Adrenal gland (tissue), 9 donors: ENCODE measurements at regions not wholly inside any gene's neighbourhood (a gene's known extent, or its start where the extent isn't known, plus 50 kb on each side); places are given as distances from the start of the nearest gene placed in this dataset.

Experiments
- DNase-seq, 7 donors: peaks; one replicate each; pipeline ENCODE4 v3.0.0-alpha.2; 2019 to 2020
- H3K27ac ChIP-seq, 5 donors: fragments of 200-600 bp; sonication (generic) in 4 of 5; 1 replicate in 3 of 5; 2 replicates in 2 of 5; pipeline versions ENCODE4 v1.5.1 to v1.8.0; 2016 to 2020; ENCODE audit warnings: mild to moderate bottlenecking in 1 of 5
- H3K27me3 ChIP-seq: fragments of 200-600 bp; 2 replicates; pipeline ENCODE4 v1.8.0; 2021
- H3K36me3 ChIP-seq, 2 donors: fragments of 200-600 bp; replicated peaks in 1 of 2; 1 replicate in 1 of 2; 2 replicates in 1 of 2; pipeline versions ENCODE4 v1.5.1 to v1.8.0; 2018 to 2022
- H3K4me1 ChIP-seq, 2 donors: fragments of 200-600 bp; replicated peaks in 1 of 2; 1 replicate in 1 of 2; 2 replicates in 1 of 2; pipeline versions ENCODE4 v1.5.1 to v1.8.0; 2018 to 2021
- H3K4me3 ChIP-seq, 4 donors: fragments of 200-600 bp; sonication (generic) in 3 of 4; one replicate each; pipeline ENCODE4 v1.5.1; 2016 to 2018
- H3K9me3 ChIP-seq, 3 donors: fragments of 200-600 bp; sonication (generic) in 1 of 3; replicated peaks in 1 of 3; 1 replicate in 2 of 3; 2 replicates in 1 of 3; pipeline versions ENCODE4 v1.5.1 to v1.8.0; 2016 to 2021
- POLR2A ChIP-seq, 2 donors: fragments of 450-650 bp; IDR thresholded peaks; one replicate each; pipeline ENCODE4 v1.6.1; 2017; ENCODE audit warnings: antibody characterized with exemption in 2 of 2, mild to moderate bottlenecking in 2 of 2, moderate library complexity in 1 of 2
- WGBS, 4 donors: extraction: QIAGEN DNeasy Blood & Tissue Kit in 2 of 4; methylation state at CpG; one replicate each; pipeline versions ENCODE4 v1.1.5 to v1.1.7; 2013 to 2017; 5-methylcytosine and 5-hydroxymethylcytosine counted together
- intact Hi-C, 2 donors: fragments of 100-400 bp; cut with DNase I; formaldehyde crosslinking; loops; one replicate each; pipeline versions ENCODE4 v1.14.1 to v1.15.0; 2022 to 2023
- TF ChIP-seq, protein P1 (sequence below), 6 experiments: fragments of 450-650 bp in 4 of 6; fragments of 200-600 bp in 2 of 6; sonication (generic) in 1 of 6; IDR thresholded peaks; 1 replicate in 5 of 6; 2 replicates in 1 of 6; pipeline versions ENCODE4 v1.5.1 to v1.8.0; 2016 to 2021; ENCODE audit warnings: antibody characterized with exemption in 6 of 6, mild to moderate bottlenecking in 2 of 6, moderate library complexity in 1 of 6
- donor health status: healthy with polysubstance abuse.
- donor health status: Bipolar disorder and iron deficiency.
- donor health status: DM: yes; HTN: yes; CAD: no.
- donor health status: DM: no; HTN: no; CAD: no.
- donor health status: DM: no; HTN: no; CAD: no.

DNA sequence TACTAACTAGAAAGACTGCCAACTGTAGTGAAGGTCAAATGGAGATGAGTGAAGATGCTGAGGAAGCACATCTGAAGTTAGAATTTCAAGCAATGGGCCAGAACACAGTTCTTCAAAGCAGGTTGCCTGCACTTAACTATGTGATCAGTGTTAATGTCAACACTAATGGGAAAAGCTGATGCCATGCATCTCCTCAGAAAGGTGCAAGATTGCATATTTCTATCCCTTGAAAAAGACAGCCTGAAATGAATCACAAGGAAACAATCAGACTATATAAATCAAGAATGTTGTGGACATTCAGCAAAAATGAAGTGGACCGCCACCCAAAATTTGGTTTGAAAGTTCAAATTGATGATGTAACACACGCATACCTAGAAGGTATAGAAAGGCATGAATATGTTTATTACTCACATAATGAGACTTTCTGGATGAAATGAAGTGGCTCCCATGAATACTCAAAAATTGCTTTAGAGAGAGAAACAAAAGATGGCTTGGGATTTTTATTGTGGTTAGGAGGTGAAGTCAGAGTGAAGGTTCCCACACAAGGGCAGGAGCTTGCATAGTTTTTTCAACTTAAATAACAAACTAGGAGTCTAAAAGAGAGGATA lies 522.4 kb downstream of the KCTD12 start:
- H3K4me1 ChIP-seq = no peaks in the 10 kb centered on the region
- no peak for TF ChIP-seq POLR2A (IDR thresholded peaks at IDR 0.05)
- TF ChIP-seq, protein P1, sequence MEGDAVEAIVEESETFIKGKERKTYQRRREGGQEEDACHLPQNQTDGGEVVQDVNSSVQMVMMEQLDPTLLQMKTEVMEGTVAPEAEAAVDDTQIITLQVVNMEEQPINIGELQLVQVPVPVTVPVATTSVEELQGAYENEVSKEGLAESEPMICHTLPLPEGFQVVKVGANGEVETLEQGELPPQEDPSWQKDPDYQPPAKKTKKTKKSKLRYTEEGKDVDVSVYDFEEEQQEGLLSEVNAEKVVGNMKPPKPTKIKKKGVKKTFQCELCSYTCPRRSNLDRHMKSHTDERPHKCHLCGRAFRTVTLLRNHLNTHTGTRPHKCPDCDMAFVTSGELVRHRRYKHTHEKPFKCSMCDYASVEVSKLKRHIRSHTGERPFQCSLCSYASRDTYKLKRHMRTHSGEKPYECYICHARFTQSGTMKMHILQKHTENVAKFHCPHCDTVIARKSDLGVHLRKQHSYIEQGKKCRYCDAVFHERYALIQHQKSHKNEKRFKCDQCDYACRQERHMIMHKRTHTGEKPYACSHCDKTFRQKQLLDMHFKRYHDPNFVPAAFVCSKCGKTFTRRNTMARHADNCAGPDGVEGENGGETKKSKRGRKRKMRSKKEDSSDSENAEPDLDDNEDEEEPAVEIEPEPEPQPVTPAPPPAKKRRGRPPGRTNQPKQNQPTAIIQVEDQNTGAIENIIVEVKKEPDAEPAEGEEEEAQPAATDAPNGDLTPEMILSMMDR (IDR thresholded peaks at IDR 0.05) = no peak
- no peaks in the 10 kb centered on the region for H3K27me3 ChIP-seq
- no peak overlapping the region for H3K27ac ChIP-seq
- intact Hi-C loops = no loop called here
- WGBS, 4 donors = 78 to 90% (median 80%) methylated on average over 2 of the region's 2 CpGs
- DNase-seq = no peak
- no peaks in the 10 kb centered on the region for H3K9me3 ChIP-seq
- H3K36me3 ChIP-seq = no peaks in the 10 kb centered on the region
- H3K4me3 ChIP-seq = no peak overlapping the region

GRCh38 chr13:76361868-76362267 lies 524.3 kb downstream of the KCTD12 start:
- no peaks in the 10 kb centered on the region for H3K27me3 ChIP-seq
- H3K27ac ChIP-seq = no peak overlapping the region
- intact Hi-C loops = no loop called here
- DNase-seq = no peak
- H3K4me1 ChIP-seq = no peaks in the 10 kb centered on the region
- H3K9me3 ChIP-seq = no peaks in the 10 kb centered on the region
- no peaks in the 10 kb centered on the region for H3K36me3 ChIP-seq
- no peak overlapping the region for H3K4me3 ChIP-seq
- TF ChIP-seq, protein P1 (IDR thresholded peaks at IDR 0.05) = no peak
- no peak for TF ChIP-seq POLR2A (IDR thresholded peaks at IDR 0.05)

DNA sequence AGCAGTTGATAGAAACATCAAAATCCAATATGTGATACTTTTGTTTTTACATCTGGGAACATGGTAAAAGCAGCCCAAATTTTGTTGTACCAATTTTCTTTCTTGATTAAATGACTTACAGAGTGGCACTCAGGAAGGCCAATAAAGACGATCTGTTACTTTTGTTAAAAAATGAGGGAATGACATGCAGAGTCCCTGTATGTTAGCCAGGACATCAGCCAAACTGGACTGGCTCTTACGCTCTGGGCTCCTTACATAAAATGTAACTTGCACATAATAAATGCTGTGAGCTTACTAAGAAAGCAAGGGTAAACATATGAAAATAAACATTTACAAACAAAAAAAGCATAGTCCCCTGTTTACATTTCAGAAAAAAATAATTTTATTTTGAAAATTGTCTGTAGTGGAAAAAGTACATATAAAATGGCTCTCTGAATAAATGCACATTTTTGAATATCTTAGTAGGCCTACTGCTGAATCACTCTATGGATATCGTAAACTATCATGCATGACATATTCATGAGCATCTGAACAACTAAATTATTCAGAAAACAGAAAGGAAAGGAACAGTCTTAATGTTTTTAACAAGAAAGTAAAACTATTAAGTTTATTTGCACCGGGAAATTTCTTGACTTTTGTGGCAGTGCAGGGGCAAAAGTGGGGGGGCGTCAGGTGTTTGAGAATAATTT lies 534.5 kb downstream of the KCTD12 start:
- Histone ChIP-seq H3K27ac (no peak overlapping the region), H3K4me3 (no peak overlapping the region), H3K4me1 (no peaks in the 10 kb centered on the region), H3K36me3 (no peaks in the 10 kb centered on the region), H3K9me3 (no peaks in the 10 kb centered on the region), H3K27me3 (no peaks in the 10 kb centered on the region)
- 63 to 77% (median 70%) methylated on average over 5 of the region's 5 CpGs for WGBS, 4 donors
- intact Hi-C loops = no loop called here
- TF ChIP-seq POLR2A (IDR thresholded peaks at IDR 0.05) = no peak
- TF ChIP-seq, protein P1 (IDR thresholded peaks at IDR 0.05) = no peak
- no peak for DNase-seq

- no peaks in the 10 kb centered on the region for H3K4me1 ChIP-seq
- TF ChIP-seq POLR2A (IDR thresholded peaks at IDR 0.05) = no peak
- TF ChIP-seq, protein P1 (IDR thresholded peaks at IDR 0.05) = no peak
- no peak overlapping the region for H3K4me3 ChIP-seq
- no peak for DNase-seq
- no peaks in the 10 kb centered on the region for H3K9me3 ChIP-seq
- intact Hi-C loops = no loop called here
- 50 to 67% (median 63%) methylated on average over 1 of the region's 1 CpG for WGBS, 4 donors
- no peak overlapping the region for H3K27ac ChIP-seq
- H3K27me3 ChIP-seq = no peaks in the 10 kb centered on the region
- no peaks in the 10 kb centered on the region for H3K36me3 ChIP-seq
Observed at GRCh38 chr13:76350399-76350798, 535.8 kb downstream of the KCTD12 start.
